ENCODE measurements at regions not wholly inside any gene's neighbourhood (a gene's known extent, or its start where the extent isn't known, plus 50 kb on each side); places are given as distances from the start of the nearest gene placed in this dataset.

DNA sequence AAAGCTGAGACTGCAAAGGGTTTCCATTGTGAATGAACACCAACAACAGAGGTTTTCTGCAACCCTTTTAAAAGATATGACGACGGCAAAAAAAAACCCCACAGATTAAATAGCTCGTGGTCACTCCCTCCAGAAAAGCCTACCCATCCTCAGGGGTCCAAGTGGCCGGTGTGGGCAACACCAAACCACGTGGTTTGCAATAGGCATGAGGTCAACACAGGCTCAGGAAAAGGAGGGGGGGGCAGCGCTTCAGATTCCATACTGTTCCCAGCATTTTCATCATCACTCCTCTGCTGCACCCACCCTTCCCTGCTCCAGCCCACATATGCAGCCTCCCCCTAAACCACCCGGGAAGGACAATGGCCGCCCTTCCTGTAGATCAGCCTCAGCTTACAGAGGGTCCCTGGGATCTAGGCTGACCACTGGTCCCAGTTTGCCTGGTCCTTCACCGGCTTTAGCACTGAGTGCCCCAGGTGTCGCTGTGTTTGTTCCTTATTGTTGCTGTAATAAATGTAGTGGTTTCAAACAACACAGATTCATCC is 122.8 kb upstream of the PHACTR3 start:
- intact Hi-C loops (cut with micrococcal nuclease; ENCODE audit: unreplicated experiment), result no loop called here
- Histone ChIP-seq H3K9me2 (ENCODE audit: insufficient read depth, low read length) (no peaks in the 10 kb centered on the region), H3K4me2 (ENCODE audit: low read length) (no peak overlapping the region), H4K20me1 (ENCODE audit: insufficient read depth, low read length) (no peaks in the 10 kb centered on the region), H3K4me1 (ENCODE audit: insufficient read depth, low read length, poor library complexity, severe bottlenecking) (no peaks in the 10 kb centered on the region), H3K79me2 (ENCODE audit: insufficient read depth, low read depth, low read length) (no peaks in the 10 kb centered on the region), H2AFZ (ENCODE audit: low read length) (no peak overlapping the region), H3K27ac (ENCODE audit: low read depth, low read length, poor library complexity, severe bottlenecking) (no peak overlapping the region), H3K9me3 (ENCODE audit: low read length) (no peaks in the 10 kb centered on the region), H3K36me3 (ENCODE audit: insufficient read depth, low read length) (no peaks in the 10 kb centered on the region), H3K4me3 (ENCODE audit: low read depth, low read length, poor library complexity, severe bottlenecking) (no peak overlapping the region)
- DNase-seq (ENCODE audit: low spot score), result no peak
- BruUV-seq (replicated peaks), result no TSS peak
- TF ChIP-seq, protein P1, sequence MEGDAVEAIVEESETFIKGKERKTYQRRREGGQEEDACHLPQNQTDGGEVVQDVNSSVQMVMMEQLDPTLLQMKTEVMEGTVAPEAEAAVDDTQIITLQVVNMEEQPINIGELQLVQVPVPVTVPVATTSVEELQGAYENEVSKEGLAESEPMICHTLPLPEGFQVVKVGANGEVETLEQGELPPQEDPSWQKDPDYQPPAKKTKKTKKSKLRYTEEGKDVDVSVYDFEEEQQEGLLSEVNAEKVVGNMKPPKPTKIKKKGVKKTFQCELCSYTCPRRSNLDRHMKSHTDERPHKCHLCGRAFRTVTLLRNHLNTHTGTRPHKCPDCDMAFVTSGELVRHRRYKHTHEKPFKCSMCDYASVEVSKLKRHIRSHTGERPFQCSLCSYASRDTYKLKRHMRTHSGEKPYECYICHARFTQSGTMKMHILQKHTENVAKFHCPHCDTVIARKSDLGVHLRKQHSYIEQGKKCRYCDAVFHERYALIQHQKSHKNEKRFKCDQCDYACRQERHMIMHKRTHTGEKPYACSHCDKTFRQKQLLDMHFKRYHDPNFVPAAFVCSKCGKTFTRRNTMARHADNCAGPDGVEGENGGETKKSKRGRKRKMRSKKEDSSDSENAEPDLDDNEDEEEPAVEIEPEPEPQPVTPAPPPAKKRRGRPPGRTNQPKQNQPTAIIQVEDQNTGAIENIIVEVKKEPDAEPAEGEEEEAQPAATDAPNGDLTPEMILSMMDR (conservative IDR thresholded peaks at IDR 0.05; ENCODE audit: low read length), result no peak
- TF ChIP-seq EZH2phosphoT487 (IDR thresholded peaks at IDR 0.05; ENCODE audit: borderline replicate concordance, low read depth, low read length), result no peak
- POLR2A ChIA-PET, result no interaction called here
- CTCF ChIA-PET (ENCODE audit: unreplicated experiment), result no interaction called here

DNA sequence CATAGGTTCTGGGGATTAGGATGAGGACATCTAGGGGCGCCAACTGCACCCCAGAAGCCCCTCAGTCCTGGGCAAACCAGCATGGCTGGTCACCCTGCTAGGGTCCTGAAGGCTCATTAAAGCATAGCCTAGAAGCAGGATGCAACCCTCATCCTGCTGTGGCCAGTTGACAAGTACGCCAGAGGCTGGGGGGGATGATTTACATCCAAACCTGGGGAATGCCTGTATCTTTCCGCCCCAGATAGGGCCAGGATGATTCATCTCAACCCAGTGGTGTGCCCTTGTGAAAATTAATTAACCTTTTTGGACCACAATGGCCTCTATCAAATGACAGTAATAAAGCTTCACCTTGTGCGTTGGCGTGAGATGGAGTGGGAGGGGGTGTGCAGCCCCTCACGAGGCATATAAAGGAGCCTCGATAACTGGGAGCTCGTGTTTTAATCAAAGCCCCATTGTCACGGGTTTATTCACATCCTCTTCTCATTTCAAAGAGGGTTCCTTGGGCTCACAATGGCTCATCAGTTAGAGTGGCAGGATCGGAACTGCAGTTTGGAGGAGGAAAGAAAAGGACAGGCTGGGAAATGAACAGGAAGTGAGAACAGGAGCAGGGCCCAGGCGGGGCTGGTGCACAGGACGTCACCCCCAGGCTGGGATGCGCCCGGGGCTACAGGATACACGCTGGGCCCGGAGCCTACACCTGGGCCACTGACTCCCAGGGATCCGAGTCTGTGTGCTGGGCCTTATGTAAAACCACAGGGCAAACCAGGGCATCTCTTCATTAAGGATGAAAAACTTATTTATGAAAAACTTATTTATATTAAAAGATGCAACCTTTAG is 121.8 kb upstream of the PHACTR3 start:
- intact Hi-C loops (cut with micrococcal nuclease; ENCODE audit: unreplicated experiment), result no loop called here
- Histone ChIP-seq H3K9me3 (ENCODE audit: low read length) (no peaks in the 10 kb centered on the region), H2AFZ (ENCODE audit: low read length) (no peak overlapping the region), H3K4me1 (ENCODE audit: insufficient read depth, low read length, poor library complexity, severe bottlenecking) (no peaks in the 10 kb centered on the region), H3K27ac (ENCODE audit: low read depth, low read length, poor library complexity, severe bottlenecking) (no peak overlapping the region), H4K20me1 (ENCODE audit: insufficient read depth, low read length) (no peaks in the 10 kb centered on the region), H3K4me3 (ENCODE audit: low read depth, low read length, poor library complexity, severe bottlenecking) (no peak overlapping the region), H3K36me3 (ENCODE audit: insufficient read depth, low read length) (no peaks in the 10 kb centered on the region), H3K4me2 (ENCODE audit: low read length) (no peak overlapping the region), H3K79me2 (ENCODE audit: insufficient read depth, low read depth, low read length) (no peaks in the 10 kb centered on the region), H3K9me2 (ENCODE audit: insufficient read depth, low read length) (no peaks in the 10 kb centered on the region)
- ChIA-PET POLR2A (no interaction called here), CTCF (ENCODE audit: unreplicated experiment) (no interaction called here)
- DNase-seq (ENCODE audit: low spot score), result no peak
- no peak for TF ChIP-seq EZH2phosphoT487 (IDR thresholded peaks at IDR 0.05; ENCODE audit: borderline replicate concordance, low read depth, low read length)
- BruUV-seq (replicated peaks), result no TSS peak

DNA sequence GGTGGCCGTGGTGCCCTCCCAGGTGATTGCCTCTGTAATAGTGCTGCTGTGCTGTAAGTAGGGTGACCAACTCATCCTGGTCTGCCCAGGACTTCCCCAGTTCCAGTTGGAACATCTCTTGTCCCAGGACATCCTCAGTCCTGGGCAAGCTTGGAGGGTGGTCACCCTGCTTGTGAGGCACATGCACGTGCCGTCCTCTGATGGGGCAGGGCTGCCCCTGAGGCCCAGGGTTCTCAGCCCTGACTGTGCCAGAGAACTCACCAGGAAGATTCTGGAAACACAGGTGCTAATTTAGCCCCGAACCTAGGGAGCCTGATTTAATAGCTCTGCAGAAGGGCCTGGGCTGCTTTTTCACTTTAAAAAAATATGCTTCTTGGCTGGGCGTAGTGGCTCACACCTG is 120.9 kb upstream of the PHACTR3 start:
- Histone ChIP-seq H3K9me2 (ENCODE audit: insufficient read depth, low read length) (no peaks in the 10 kb centered on the region), H2AFZ (ENCODE audit: low read length) (no peak overlapping the region), H3K27ac (ENCODE audit: low read depth, low read length, poor library complexity, severe bottlenecking) (no peak overlapping the region), H3K9me3 (ENCODE audit: low read length) (no peaks in the 10 kb centered on the region), H4K20me1 (ENCODE audit: insufficient read depth, low read length) (no peaks in the 10 kb centered on the region), H3K4me3 (ENCODE audit: low read depth, low read length, poor library complexity, severe bottlenecking) (no peak overlapping the region), H3K36me3 (ENCODE audit: insufficient read depth, low read length) (no peaks in the 10 kb centered on the region), H3K4me2 (ENCODE audit: low read length) (no peak overlapping the region), H3K4me1 (ENCODE audit: insufficient read depth, low read length, poor library complexity, severe bottlenecking) (no peaks in the 10 kb centered on the region), H3K79me2 (ENCODE audit: insufficient read depth, low read depth, low read length) (no peaks in the 10 kb centered on the region)
- no TSS peak for BruUV-seq (replicated peaks)
- intact Hi-C loops (cut with micrococcal nuclease; ENCODE audit: unreplicated experiment), result no loop called here
- no peak for DNase-seq (ENCODE audit: low spot score)
- TF ChIP-seq EZH2phosphoT487 (IDR thresholded peaks at IDR 0.05; ENCODE audit: borderline replicate concordance, low read depth, low read length), result no peak
- TF ChIP-seq, protein P1 (conservative IDR thresholded peaks at IDR 0.05; ENCODE audit: low read length), result no peak
- POLR2A ChIA-PET, result no interaction called here
- CTCF ChIA-PET (ENCODE audit: unreplicated experiment), result no interaction called here

All from OCI-LY7 (cell line).